BLaER1 treated with 17β-estradiol and CSF1 and Interleukin-3, amounts not matched to agents 10 nM and 100 nM (cell line): ENCODE measurements at regions not wholly inside any gene's neighbourhood (a gene's known extent, or its start where the extent isn't known, plus 50 kb on each side); places are given as distances from the start of the nearest gene placed in this dataset.

ENCODE experiments used
- H3K27ac ChIP-seq, 11 experiments: shearing (Covaris generic); formaldehyde crosslinking; 2 replicates each; pipeline ENCODE4 v1.8.1; 2022
- H3K27me3 ChIP-seq, 11 experiments: shearing (Covaris generic); formaldehyde crosslinking; 2 replicates each; pipeline ENCODE4 v1.8.1; 2022
- H3K36me3 ChIP-seq, 11 experiments: shearing (Covaris generic); formaldehyde crosslinking; 2 replicates each; pipeline ENCODE4 v1.8.1; 2022
- H3K4me1 ChIP-seq, 10 experiments: shearing (Covaris generic); formaldehyde crosslinking; 2 replicates each; pipeline ENCODE4 v1.8.1; 2022
- H3K4me2 ChIP-seq, 11 experiments: shearing (Covaris generic); formaldehyde crosslinking; 2 replicates each; pipeline ENCODE4 v1.8.1; 2022
- H3K4me3 ChIP-seq, 10 experiments: shearing (Covaris generic); formaldehyde crosslinking; 2 replicates each; pipeline ENCODE4 v1.8.1; 2022
- H3K9ac ChIP-seq, 11 experiments: shearing (Covaris generic); formaldehyde crosslinking; 2 replicates each; pipeline ENCODE4 v1.8.1; 2022
- H3K9me3 ChIP-seq, 11 experiments: shearing (Covaris generic); formaldehyde crosslinking; replicated peaks in 1 of 11; 2 replicates each; pipeline ENCODE4 v1.8.1; 2022
- H4K20me1 ChIP-seq, 11 experiments: shearing (Covaris generic); formaldehyde crosslinking; 2 replicates each; pipeline ENCODE4 v1.8.1; 2022
- Cebpa-rat ChIP-seq, 11 experiments: shearing (Covaris generic); IDR thresholded peaks; 2 replicates each; pipeline ENCODE4 v1.8.1; 2022

DNA sequence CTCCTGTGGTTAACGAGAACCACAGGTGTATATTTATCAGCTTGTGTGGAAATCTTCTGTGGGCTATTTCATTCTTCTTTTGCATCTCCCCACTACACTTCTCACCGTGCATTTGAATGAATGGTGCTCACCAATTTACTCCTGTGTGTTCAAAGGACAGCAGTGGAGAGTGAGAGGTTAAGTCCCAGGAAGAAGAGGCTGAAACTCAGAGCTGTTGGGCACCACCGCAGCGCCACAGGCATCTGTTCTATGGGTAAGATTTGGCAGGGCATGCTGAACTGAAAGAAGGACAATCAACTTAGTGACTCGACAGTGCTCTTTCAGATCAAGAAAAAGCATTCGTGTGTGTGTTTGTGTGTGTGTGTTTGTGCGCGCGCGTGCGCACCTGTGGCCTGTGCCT is 297.9 kb upstream of the SIX2 start:
- Histone ChIP-seq H3K4me1 (peaks cover 0 to 18% (median 17%) of the 10 kb centered on the region in 10 experiments; a peak in 16 of 20 replicates), H3K9me3 (peaks cover 0 to 14% (median 8%) of the 10 kb centered on the region in 11 experiments; a peak in 6 of 22 replicates), H3K36me3 (no peaks in the 10 kb centered on the region), H4K20me1 (no peaks in the 10 kb centered on the region), H3K27ac (no peak overlapping the region), H3K4me3 (no peak overlapping the region), H3K9ac (no peak overlapping the region), H3K27me3 (no peaks in the 10 kb centered on the region), H3K4me2 (no peak overlapping the region)
- no peak for TF ChIP-seq Cebpa-rat (IDR thresholded peaks at IDR 0.05)

DNA sequence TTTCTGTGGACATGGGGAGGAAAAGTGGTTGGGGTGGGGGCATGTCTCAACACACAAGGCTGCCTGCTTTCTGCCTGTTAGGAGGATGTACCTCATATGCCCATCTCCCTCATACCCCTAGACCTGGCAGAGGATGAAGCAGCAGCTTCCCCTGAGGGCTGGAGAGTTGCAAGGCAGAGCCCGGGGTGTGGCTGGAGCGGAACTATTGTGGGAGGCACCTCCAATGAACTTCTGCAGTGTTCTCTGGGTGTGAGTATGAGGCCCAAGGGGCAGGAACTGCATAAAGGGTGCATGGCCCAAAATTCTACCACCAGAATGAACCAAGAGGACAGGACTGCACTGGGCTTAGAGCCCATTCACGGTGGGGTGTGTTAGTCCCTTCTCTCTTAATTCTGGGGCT is 296.3 kb upstream of the SIX2 start:
- H3K27ac ChIP-seq: no peak overlapping the region
- H3K36me3 ChIP-seq: no peaks in the 10 kb centered on the region
- H4K20me1 ChIP-seq: no peaks in the 10 kb centered on the region
- TF ChIP-seq Cebpa-rat (IDR thresholded peaks at IDR 0.05): no peak
- 0 out of 22 replicates have a peak overlapping the region, but pooled peaks of 1 of the 11 experiments have one; percentile 3 for H3K4me2 ChIP-seq
- H3K4me1 ChIP-seq: peaks cover 0 to 34% (median 33%) of the 10 kb centered on the region in 10 experiments; a peak in 16 of 20 replicates
- H3K9me3 ChIP-seq: peaks cover 0 to 8% (median 5%) of the 10 kb centered on the region in 11 experiments; a peak in 6 of 22 replicates
- H3K9ac ChIP-seq: no peak overlapping the region
- no peaks in the 10 kb centered on the region for H3K27me3 ChIP-seq
- no peak overlapping the region for H3K4me3 ChIP-seq

DNA sequence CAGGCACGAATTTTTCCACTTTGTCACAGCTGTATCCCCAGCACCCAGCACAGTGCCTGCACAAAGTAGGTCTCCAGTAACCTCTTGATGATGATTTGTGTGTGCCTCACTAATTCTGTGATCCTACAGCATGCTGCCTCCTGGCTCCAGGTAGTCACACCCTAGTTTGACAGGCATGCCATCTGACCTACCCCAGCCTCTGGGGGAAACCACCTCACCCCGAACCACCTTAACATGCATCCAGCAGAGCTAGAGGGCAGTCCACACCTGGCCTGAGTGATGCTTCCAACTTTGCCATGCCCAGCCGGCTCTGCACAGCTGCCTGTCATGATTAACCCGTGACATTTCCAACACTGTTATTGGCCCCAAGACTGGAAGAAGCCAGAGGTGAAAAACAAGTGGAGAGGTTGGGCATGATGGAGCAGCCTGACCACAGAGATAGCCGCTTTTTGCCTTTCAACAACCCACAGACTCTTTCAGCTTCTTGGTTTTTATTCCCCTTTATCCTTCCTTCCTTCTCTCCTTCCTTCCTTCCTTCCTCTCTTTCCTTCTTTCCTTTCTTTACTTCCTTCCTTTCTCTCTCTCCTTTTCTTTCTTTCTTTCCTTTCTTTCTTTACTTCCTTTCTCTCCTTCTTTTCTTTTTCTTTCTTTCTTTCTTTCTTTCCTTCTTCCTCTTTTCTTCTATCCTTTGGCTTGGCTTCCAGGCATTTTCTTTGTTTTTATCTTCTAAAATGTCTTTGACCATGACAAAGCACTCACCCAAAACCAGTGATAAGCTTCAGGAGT is 294.4 kb upstream of the SIX2 start:
- Histone ChIP-seq H3K4me3 (no peak overlapping the region), H3K36me3 (no peaks in the 10 kb centered on the region), H3K9ac (no peak overlapping the region), H3K4me2 (peak overlapping the region in 9 of 11 experiments; percentile 16 to 85 (median 59); a peak in 17 of 22 replicates), H3K4me1 (peaks cover 0 to 44% (median 35%) of the 10 kb centered on the region in 10 experiments; a peak in 16 of 20 replicates), H3K27ac (no peak overlapping the region), H4K20me1 (no peaks in the 10 kb centered on the region), H3K9me3 (no peaks in the 10 kb centered on the region), H3K27me3 (no peaks in the 10 kb centered on the region)
- no peak for TF ChIP-seq Cebpa-rat (IDR thresholded peaks at IDR 0.05)

DNA sequence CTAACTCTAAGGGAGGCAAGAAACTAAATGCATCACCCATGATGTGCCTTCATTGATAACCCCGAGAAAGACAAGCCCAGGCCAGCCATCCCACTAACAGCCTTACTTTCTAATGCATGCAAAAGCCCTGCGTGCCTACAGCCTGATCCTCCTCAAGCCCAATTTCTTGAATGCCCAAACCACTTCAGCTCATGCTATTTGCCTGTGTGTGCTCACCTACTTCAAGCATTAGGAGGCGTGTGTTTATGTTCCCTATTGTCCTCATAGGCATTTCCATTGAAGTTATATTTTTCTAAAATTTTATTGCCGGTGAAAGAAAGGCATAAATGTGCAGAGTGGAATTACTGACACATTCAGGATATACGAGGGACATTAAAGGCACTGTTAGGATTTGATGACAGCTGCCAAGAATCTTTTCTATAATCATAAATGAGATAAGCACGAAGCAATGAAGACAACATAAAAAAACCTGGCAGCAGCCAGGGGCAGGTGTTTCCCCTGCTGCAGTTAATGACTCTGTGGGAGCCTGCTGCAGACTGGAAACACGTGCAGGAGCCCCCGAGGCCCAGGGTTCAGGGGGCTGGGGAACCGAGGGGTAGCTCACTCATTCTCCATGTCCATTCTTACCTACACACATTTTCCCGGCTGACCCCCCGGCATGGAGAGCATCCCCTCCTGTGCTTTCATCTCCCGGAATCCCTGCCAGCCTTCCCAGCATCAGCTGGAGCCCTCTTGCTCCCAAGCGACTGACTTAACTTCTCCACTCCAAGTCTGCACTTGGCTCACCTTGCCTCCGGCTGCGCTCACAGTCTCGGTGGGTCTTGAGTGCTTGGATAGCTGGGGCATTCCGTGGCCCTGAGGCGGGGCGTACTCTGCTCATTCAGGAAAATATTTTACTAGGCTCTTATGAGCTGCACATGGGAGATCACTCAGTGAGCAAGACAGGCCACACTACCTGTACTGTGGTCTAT is 292.3 kb upstream of the SIX2 start:
- H3K36me3 ChIP-seq: no peaks in the 10 kb centered on the region
- no peak overlapping the region for H3K27ac ChIP-seq
- no peaks in the 10 kb centered on the region for H3K27me3 ChIP-seq
- no peak overlapping the region for H3K9ac ChIP-seq
- no peak overlapping the region for H3K4me3 ChIP-seq
- no peaks in the 10 kb centered on the region for H3K9me3 ChIP-seq
- no peak for TF ChIP-seq Cebpa-rat (IDR thresholded peaks at IDR 0.05)
- H3K4me1 ChIP-seq: peaks cover 0 to 44% (median 35%) of the 10 kb centered on the region in 10 experiments; a peak in 16 of 20 replicates
- no peaks in the 10 kb centered on the region for H4K20me1 ChIP-seq
- H3K4me2 ChIP-seq: peak overlapping the region in 9 of 11 experiments; percentile 18 to 85 (median 59); a peak in 17 of 22 replicates

DNA sequence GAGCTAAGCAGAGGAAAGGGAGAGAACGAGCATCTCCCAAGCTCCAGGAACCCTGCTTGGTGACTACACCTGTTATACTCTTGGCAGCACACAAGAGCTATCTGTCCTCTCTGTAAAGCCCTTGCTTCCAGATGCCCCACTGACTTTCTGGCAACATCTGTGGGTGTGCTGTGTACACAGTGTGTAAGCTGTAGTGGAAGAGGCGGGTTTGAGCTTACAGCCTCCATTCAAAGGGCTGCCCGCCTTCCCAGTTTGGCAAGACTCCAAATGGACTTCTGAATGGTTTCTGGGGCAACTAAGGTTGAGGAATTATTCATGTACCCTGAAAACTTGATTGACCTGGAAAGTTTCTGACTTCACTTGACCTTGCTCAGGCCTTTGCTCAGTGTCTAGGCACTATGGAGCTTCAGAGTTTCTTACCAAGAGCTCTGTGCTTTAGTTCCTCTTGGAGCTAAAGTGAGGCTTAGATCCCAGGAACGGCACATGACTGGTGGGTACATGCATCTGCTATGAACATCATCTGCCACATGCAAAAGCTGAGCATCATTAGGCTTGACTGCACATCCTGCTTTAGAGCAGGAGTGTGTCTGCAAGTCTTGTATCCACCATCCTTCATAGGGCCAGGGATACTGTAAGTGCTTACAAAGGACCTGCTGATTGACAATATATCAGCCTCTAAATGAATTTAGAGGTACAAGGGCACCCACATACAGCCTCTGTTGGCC is 290.9 kb upstream of the SIX2 start:
- no peaks in the 10 kb centered on the region for H4K20me1 ChIP-seq
- H3K36me3 ChIP-seq: no peaks in the 10 kb centered on the region
- H3K9ac ChIP-seq: no peak overlapping the region
- H3K4me1 ChIP-seq: peaks cover 0 to 44% (median 35%) of the 10 kb centered on the region in 10 experiments; a peak in 16 of 20 replicates
- H3K9me3 ChIP-seq: no peaks in the 10 kb centered on the region
- H3K27me3 ChIP-seq: no peaks in the 10 kb centered on the region
- H3K27ac ChIP-seq: no peak overlapping the region
- TF ChIP-seq Cebpa-rat (IDR thresholded peaks at IDR 0.05): no peak
- peak overlapping the region in 7 of 11 experiments; percentile 51 to 85 (median 65); a peak in 10 of 22 replicates for H3K4me2 ChIP-seq
- no peak overlapping the region for H3K4me3 ChIP-seq

DNA sequence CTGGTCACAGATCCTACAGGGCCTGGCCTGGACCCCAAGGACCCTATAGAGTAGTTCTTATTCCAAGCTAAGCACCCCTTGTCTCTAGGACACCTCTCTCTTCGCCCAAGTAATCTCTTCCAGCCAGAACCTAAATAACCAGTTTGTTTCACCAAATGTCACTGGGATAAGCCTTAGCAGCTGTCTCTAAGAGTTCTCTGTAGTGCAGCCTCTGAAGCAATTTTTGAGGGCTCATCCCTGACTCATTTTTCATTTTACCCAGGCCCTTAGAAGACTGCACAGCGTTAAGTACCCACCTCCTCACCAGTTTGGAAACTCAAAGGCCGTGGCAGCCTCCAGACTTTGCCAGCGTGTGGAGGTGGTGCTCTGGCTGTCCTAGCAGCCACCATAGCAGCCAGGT is 290.1 kb upstream of the SIX2 start:
- Histone ChIP-seq H3K4me2 (no peak overlapping the region), H3K27me3 (no peaks in the 10 kb centered on the region), H3K36me3 (no peaks in the 10 kb centered on the region), H3K9ac (no peak overlapping the region), H3K4me3 (no peak overlapping the region), H3K27ac (no peak overlapping the region), H3K4me1 (peaks cover 0 to 44% (median 35%) of the 10 kb centered on the region in 10 experiments; a peak in 16 of 20 replicates), H3K9me3 (no peaks in the 10 kb centered on the region), H4K20me1 (no peaks in the 10 kb centered on the region)
- no peak for TF ChIP-seq Cebpa-rat (IDR thresholded peaks at IDR 0.05)

DNA sequence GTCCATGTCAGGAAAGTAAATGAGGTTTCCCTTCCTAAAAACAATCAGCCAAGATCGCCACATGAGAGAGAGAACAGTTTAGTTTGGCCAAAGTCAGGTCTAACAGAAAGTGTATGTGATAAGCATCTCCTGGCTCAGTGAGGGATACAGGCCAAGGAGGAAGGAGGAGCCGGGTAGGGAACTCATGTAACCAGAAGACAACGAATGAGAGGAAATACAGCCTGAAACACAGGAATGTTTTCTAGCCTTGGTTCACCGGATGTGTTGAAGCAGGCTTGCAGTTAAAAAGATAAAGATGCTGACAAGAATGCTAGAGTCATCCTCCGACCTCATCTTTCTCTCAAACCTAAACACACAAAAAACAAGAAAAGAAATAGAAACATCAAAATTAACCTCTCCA is 283.9 kb upstream of the SIX2 start:
- H3K36me3 ChIP-seq: no peaks in the 10 kb centered on the region
- H3K4me2 ChIP-seq: no peak overlapping the region
- peaks cover 0 to 14% (median 0%) of the 10 kb centered on the region in 10 experiments; a peak in 3 of 20 replicates for H3K4me1 ChIP-seq
- H3K9me3 ChIP-seq: peaks cover 0 to 16% (median 0%) of the 10 kb centered on the region in 11 experiments; a peak in 3 of 22 replicates
- H3K4me3 ChIP-seq: no peak overlapping the region
- H4K20me1 ChIP-seq: no peaks in the 10 kb centered on the region
- H3K9ac ChIP-seq: no peak overlapping the region
- no peak for TF ChIP-seq Cebpa-rat (IDR thresholded peaks at IDR 0.05)
- no peaks in the 10 kb centered on the region for H3K27me3 ChIP-seq
- H3K27ac ChIP-seq: no peak overlapping the region

DNA sequence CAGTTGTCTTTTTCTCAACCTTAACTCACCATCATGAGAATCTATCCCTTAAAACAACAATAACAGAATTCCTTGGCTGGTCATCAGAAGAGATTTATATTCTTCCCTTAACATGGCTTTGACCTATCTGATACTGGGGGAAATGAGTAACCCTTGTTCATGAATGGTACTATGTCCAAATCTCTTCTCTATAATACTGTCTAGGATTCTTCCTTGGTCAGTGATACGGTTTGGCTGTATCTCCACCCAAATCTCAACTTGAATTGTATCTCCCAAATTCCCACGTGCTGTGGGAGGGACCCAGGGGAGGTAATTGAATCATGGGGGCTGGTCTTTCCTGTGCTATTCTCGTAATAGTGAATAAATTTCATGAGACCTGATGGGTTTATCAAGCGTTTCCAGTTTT is 282.0 kb upstream of the SIX2 start:
- TF ChIP-seq Cebpa-rat (IDR thresholded peaks at IDR 0.05): no peak
- Histone ChIP-seq H3K4me3 (no peak overlapping the region), H3K4me1 (peaks cover 0 to 14% (median 0%) of the 10 kb centered on the region in 10 experiments; a peak in 3 of 20 replicates), H4K20me1 (no peaks in the 10 kb centered on the region), H3K27me3 (no peaks in the 10 kb centered on the region), H3K36me3 (no peaks in the 10 kb centered on the region), H3K4me2 (no peak overlapping the region), H3K27ac (no peak overlapping the region), H3K9me3 (peaks cover 0 to 16% (median 0%) of the 10 kb centered on the region in 11 experiments; a peak in 3 of 22 replicates), H3K9ac (no peak overlapping the region)
